Testis (tissue), 2 donors: ENCODE measurements at regions not wholly inside any gene's neighbourhood (a gene's known extent, or its start where the extent isn't known, plus 50 kb on each side); places are given as distances from the start of the nearest gene placed in this dataset.

Experiments
- POLR2A ChIP-seq: fragments of 450-650 bp; IDR thresholded peaks from one replicate; pipeline ENCODE4 v1.6.1; 2017; ENCODE audit warnings: antibody characterized with exemption, mild to moderate bottlenecking, moderate library complexity
- TF ChIP-seq, protein P1 (sequence below), 3 experiments: fragments of 450-650 bp in 2 of 3; fragments of 200-600 bp in 1 of 3; sonication (generic) in 1 of 3; IDR thresholded peaks; one replicate each; pipeline ENCODE4 v1.5.1; 2016 to 2019; ENCODE audit warnings: antibody characterized with exemption in 3 of 3, mild to moderate bottlenecking in 2 of 3, moderate library complexity in 1 of 3

- TF ChIP-seq, protein P1, sequence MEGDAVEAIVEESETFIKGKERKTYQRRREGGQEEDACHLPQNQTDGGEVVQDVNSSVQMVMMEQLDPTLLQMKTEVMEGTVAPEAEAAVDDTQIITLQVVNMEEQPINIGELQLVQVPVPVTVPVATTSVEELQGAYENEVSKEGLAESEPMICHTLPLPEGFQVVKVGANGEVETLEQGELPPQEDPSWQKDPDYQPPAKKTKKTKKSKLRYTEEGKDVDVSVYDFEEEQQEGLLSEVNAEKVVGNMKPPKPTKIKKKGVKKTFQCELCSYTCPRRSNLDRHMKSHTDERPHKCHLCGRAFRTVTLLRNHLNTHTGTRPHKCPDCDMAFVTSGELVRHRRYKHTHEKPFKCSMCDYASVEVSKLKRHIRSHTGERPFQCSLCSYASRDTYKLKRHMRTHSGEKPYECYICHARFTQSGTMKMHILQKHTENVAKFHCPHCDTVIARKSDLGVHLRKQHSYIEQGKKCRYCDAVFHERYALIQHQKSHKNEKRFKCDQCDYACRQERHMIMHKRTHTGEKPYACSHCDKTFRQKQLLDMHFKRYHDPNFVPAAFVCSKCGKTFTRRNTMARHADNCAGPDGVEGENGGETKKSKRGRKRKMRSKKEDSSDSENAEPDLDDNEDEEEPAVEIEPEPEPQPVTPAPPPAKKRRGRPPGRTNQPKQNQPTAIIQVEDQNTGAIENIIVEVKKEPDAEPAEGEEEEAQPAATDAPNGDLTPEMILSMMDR (IDR thresholded peaks at IDR 0.05): no peak
- no peak for TF ChIP-seq POLR2A
Observed at GRCh38 chrX:39992300-39992699, 105.5 kb downstream of the BCOR start.
